GM23248 (cell line): ENCODE measurements at regions not wholly inside any gene's neighbourhood (a gene's known extent, or its start where the extent isn't known, plus 50 kb on each side); places are given as distances from the start of the nearest gene placed in this dataset.

Source experiments
- DNase-seq: peaks from one replicate; pipeline ENCODE4 v3.0.0-alpha.2; 2015
- H2AFZ ChIP-seq: fragments of 200-600 bp; sonication (generic); 2 replicates; pipeline ENCODE4 v1.6.1; 2016; ENCODE audit warnings: antibody characterized with exemption
- H3F3A ChIP-seq: fragments of 200-600 bp; sonication (generic); 2 replicates; pipeline ENCODE4 v1.6.1; 2016; ENCODE audit warnings: mild to moderate bottlenecking, antibody characterized with exemption, mixed run types; ENCODE audit not compliant: insufficient read depth
- H3K27ac ChIP-seq: fragments of 200-600 bp; sonication (generic); 2 replicates; pipeline ENCODE4 v1.5.1; 2016; ENCODE audit warnings: mild to moderate bottlenecking
- H3K27me3 ChIP-seq: fragments of 200-600 bp; sonication (generic); replicated peaks from 2 replicates; pipeline ENCODE4 v1.6.1; 2016; ENCODE audit warnings: mild to moderate bottlenecking; ENCODE audit not compliant: insufficient read depth
- H3K36me3 ChIP-seq: fragments of 200-600 bp; sonication (generic); 2 replicates; pipeline ENCODE4 v1.6.1; 2016; ENCODE audit warnings: low read depth, mild to moderate bottlenecking
- H3K4me1 ChIP-seq: fragments of 200-600 bp; sonication (generic); 2 replicates; pipeline ENCODE4 v1.6.1; 2016; ENCODE audit warnings: mild to moderate bottlenecking; ENCODE audit not compliant: insufficient read depth
- H3K4me2 ChIP-seq: fragments of 200-600 bp; sonication (generic); one replicate; pipeline ENCODE4 v1.6.1; 2016; ENCODE audit warnings: mild to moderate bottlenecking; ENCODE audit not compliant: unreplicated experiment
- H3K4me3 ChIP-seq: fragments of 200-600 bp; sonication (generic); 2 replicates; pipeline ENCODE4 v1.5.1; 2016; ENCODE audit warnings: mild to moderate bottlenecking
- H3K79me2 ChIP-seq: fragments of 200-600 bp; sonication (generic); 2 replicates; pipeline ENCODE4 v1.6.1; 2016; ENCODE audit warnings: mild to moderate bottlenecking; ENCODE audit not compliant: insufficient read depth
- H3K9ac ChIP-seq: fragments of 200-600 bp; sonication (generic); 2 replicates; pipeline ENCODE4 v1.6.1; 2016; ENCODE audit warnings: mild to moderate bottlenecking
- H3K9me2 ChIP-seq: fragments of 200-600 bp; sonication (generic); 2 replicates; pipeline ENCODE4 v1.6.1; 2016; ENCODE audit warnings: mixed run types, mild to moderate bottlenecking, moderate library complexity; ENCODE audit not compliant: insufficient read depth
- H3K9me3 ChIP-seq: fragments of 200-600 bp; sonication (generic); one replicate; pipeline ENCODE4 v1.6.1; 2017; ENCODE audit warnings: low read depth
- H4K20me1 ChIP-seq: fragments of 200-600 bp; sonication (generic); 2 replicates; pipeline ENCODE4 v1.6.0; 2016; ENCODE audit not compliant: insufficient read depth
- EZH2 ChIP-seq: fragments of 200-600 bp; sonication (generic); IDR thresholded peaks from 2 replicates; pipeline ENCODE4 v1.6.1; 2018; ENCODE audit warnings: antibody characterized with exemption, mild to moderate bottlenecking; ENCODE audit not compliant: insufficient read depth, poor library complexity, severe bottlenecking
- EZH2phosphoT487 ChIP-seq: fragments of 200-600 bp; sonication (generic); IDR thresholded peaks from 2 replicates; pipeline ENCODE4 v1.6.1; 2018; ENCODE audit warnings: antibody characterized with exemption, moderate library complexity, mild to moderate bottlenecking, low read depth; ENCODE audit not compliant: insufficient read depth
- WGBS, 2 experiments: methylation state at CpG; one replicate each; pipeline ENCODE4 v1.1.6; 2015 to 2017; ENCODE audit warnings: low lambda C conversion rate in 2 of 2, low coverage in 1 of 2; ENCODE audit errors: missing lambda C conversion rate in 2 of 2; 5-methylcytosine and 5-hydroxymethylcytosine counted together
- in situ Hi-C: fragments of 300-500 bp; cut with MboI; formaldehyde crosslinking; loops from 2 replicates; pipeline ENCODE4 v1.15.0; 2020

DNA sequence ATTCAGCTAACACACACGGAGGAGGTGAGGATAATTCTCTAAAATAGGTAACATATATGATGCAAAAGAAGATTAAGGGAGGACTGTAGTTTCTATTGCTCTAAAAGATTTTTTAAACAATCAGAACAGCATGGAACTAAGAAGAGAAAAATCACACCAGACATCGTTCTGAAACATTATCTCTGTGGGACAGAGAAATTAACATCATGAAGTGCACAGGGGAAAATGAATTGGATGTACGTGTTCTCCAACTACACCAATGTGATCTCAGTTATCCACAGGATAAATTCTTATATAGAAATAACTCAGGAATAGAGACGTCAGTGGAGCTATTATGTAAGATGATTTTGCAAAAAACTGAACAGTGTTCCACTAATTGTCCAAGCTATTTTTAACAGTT lies 614.1 kb upstream of the HS3ST1 start:
- H2AFZ ChIP-seq, result no peak overlapping the region
- no peak overlapping the region for H3K4me3 ChIP-seq
- H3K79me2 ChIP-seq, result no peaks in the 10 kb centered on the region
- H3K9me2 ChIP-seq, result no peaks in the 10 kb centered on the region
- H3K9me3 ChIP-seq, result no peaks in the 10 kb centered on the region
- H3K9ac ChIP-seq, result no peak overlapping the region
- WGBS, 2 experiments, result 15 to 17% methylated on average over 4 of the region's 4 CpGs
- no peak for DNase-seq
- no peak overlapping the region for H3K4me2 ChIP-seq
- in situ Hi-C loops, result no loop called here
- H3K36me3 ChIP-seq, result no peaks in the 10 kb centered on the region
- H3K27me3 ChIP-seq, result no peaks in the 10 kb centered on the region
- no peak overlapping the region for H3K27ac ChIP-seq
- H4K20me1 ChIP-seq, result no peaks in the 10 kb centered on the region
- TF ChIP-seq EZH2phosphoT487, result no peak
- H3F3A ChIP-seq, result no peaks in the 10 kb centered on the region
- no peaks in the 10 kb centered on the region for H3K4me1 ChIP-seq

DNA sequence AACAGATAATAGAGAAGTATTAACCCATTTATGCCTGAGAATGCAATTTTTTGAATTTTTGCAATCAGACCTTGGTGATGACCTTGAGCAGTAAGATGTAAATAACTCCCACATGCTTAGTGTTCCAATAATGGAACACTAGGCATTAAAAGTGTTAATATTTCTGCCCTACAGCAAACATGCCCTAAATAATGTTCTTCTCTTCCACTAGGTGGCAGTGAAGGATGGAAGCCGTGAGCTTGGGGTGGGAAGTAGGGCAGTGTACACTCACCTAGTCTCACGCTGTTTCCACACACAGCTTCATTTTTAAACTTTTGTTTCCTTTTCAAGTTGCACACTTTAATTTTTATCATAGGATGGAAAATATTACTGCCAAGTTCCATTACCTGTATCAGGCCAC lies 613.1 kb upstream of the HS3ST1 start:
- Histone ChIP-seq H3K79me2 (no peaks in the 10 kb centered on the region), H3K27me3 (no peaks in the 10 kb centered on the region), H3K4me2 (no peak overlapping the region), H3K9me2 (no peaks in the 10 kb centered on the region), H3K9ac (no peak overlapping the region), H4K20me1 (no peaks in the 10 kb centered on the region), H3F3A (no peaks in the 10 kb centered on the region), H3K9me3 (no peaks in the 10 kb centered on the region), H2AFZ (no peak overlapping the region), H3K4me3 (no peak overlapping the region), H3K27ac (no peak overlapping the region), H3K4me1 (no peaks in the 10 kb centered on the region), H3K36me3 (no peaks in the 10 kb centered on the region)
- in situ Hi-C loops, result no loop called here
- DNase-seq, result no peak
- TF ChIP-seq EZH2phosphoT487 (no peak), EZH2 (no peak)
- 47 to 57% methylated on average over 2 of the region's 2 CpGs for WGBS, 2 experiments

DNA sequence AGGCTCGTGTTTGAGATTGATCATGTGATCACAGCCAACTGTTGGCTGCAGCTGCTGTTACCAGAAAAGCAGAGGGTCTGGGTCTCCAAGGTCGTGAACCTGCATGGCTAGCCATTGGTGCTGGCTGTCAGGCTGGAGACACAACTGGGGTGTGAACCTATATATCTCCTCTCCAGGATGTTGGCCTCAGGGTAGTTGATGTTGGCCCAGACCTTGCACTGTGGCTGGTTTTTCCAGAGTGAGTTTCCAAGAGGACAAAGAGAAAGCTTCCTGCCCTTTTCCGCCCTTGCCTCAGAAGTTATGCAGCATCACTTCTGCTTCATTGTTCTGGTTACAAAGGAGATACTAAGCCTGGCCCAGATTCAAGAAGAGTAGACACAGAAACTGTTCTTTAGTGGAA lies 607.8 kb upstream of the HS3ST1 start:
- no peak for DNase-seq
- in situ Hi-C loops, result no loop called here
- Histone ChIP-seq H3K27ac (no peak overlapping the region), H3K4me2 (no peak overlapping the region), H3K9me2 (no peaks in the 10 kb centered on the region), H3K4me3 (no peak overlapping the region), H4K20me1 (no peaks in the 10 kb centered on the region), H3K36me3 (no peaks in the 10 kb centered on the region), H3K79me2 (no peaks in the 10 kb centered on the region), H2AFZ (no peak overlapping the region), H3K9ac (no peak overlapping the region), H3F3A (no peaks in the 10 kb centered on the region), H3K27me3 (no peaks in the 10 kb centered on the region), H3K4me1 (no peaks in the 10 kb centered on the region), H3K9me3 (no peaks in the 10 kb centered on the region)
- 5 to 12% methylated on average over 3 of the region's 3 CpGs for WGBS, 2 experiments
- TF ChIP-seq EZH2, result no peak
- no peak for TF ChIP-seq EZH2phosphoT487

DNA sequence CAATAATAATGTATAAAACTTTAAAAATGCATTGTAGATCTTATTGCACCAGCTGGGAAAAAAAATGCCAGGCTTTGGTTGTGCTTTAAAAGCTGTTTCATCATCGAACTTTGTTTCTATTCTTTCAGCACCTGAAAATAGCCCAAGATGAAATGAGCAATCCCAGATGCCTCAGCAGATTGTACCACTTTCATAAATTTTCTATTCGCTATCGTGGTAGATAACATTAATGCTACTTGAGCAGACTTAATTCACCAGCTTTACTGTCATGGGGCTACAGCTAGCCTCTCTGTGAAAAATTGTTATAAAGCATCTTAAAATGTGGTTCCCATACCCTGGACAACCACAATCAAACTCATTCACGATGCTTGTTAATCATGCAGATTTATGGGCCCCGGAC lies 599.6 kb upstream of the HS3ST1 start:
- no peaks in the 10 kb centered on the region for H3K4me1 ChIP-seq
- DNase-seq, result no peak
- no peaks in the 10 kb centered on the region for H3K9me3 ChIP-seq
- TF ChIP-seq EZH2phosphoT487 (no peak), EZH2 (no peak)
- H3K27ac ChIP-seq, result no peak overlapping the region
- H3K79me2 ChIP-seq, result no peaks in the 10 kb centered on the region
- no peaks in the 10 kb centered on the region for H3K9me2 ChIP-seq
- H3F3A ChIP-seq, result no peaks in the 10 kb centered on the region
- H3K27me3 ChIP-seq, result no peaks in the 10 kb centered on the region
- no peak overlapping the region for H3K9ac ChIP-seq
- no peaks in the 10 kb centered on the region for H4K20me1 ChIP-seq
- in situ Hi-C loops, result no loop called here
- H3K36me3 ChIP-seq, result no peaks in the 10 kb centered on the region
- no peak overlapping the region for H2AFZ ChIP-seq
- 21 to 27% methylated on average over 5 of the region's 5 CpGs for WGBS, 2 experiments
- no peak overlapping the region for H3K4me2 ChIP-seq
- no peak overlapping the region for H3K4me3 ChIP-seq

DNA sequence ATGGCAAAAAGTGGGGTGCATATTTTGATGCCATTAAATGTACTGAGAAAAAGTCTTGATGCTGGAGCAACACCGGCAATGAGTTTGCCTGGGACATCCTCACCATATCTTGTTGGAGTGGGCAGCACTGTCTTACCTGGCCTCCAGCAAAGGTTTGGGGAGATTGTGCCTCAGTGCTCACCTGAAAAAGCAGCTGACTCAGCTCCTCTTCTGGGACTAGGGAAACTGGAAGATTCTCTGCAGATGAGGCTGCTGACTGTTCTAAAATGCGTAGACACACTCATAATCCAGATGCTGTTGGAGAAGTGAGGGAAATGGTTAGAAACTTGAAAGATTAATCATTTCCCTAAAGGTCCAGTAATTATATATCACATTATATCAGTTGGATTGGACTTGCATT lies 593.7 kb upstream of the HS3ST1 start:
- no peaks in the 10 kb centered on the region for H3K36me3 ChIP-seq
- H3K9me2 ChIP-seq, result no peaks in the 10 kb centered on the region
- H3K4me3 ChIP-seq, result no peak overlapping the region
- no peaks in the 10 kb centered on the region for H3K9me3 ChIP-seq
- in situ Hi-C loops, result no loop called here
- H4K20me1 ChIP-seq, result no peaks in the 10 kb centered on the region
- no peak overlapping the region for H2AFZ ChIP-seq
- H3K4me2 ChIP-seq, result no peak overlapping the region
- WGBS, 2 experiments, result 40 to 49% methylated on average over 2 of the region's 2 CpGs
- H3F3A ChIP-seq, result no peaks in the 10 kb centered on the region
- H3K4me1 ChIP-seq, result no peaks in the 10 kb centered on the region
- H3K79me2 ChIP-seq, result no peaks in the 10 kb centered on the region
- DNase-seq, result no peak
- H3K9ac ChIP-seq, result no peak overlapping the region
- H3K27me3 ChIP-seq, result no peaks in the 10 kb centered on the region
- no peak overlapping the region for H3K27ac ChIP-seq
- TF ChIP-seq EZH2 (no peak), EZH2phosphoT487 (no peak)
